Uterus (tissue), 2 donors: ENCODE measurements at regions not wholly inside any gene's neighbourhood (a gene's known extent, or its start where the extent isn't known, plus 50 kb on each side); places are given as distances from the start of the nearest gene placed in this dataset.

Experiments used
- POLR2A ChIP-seq, 2 donors: fragments of 450-650 bp; IDR thresholded peaks; one replicate each; pipeline ENCODE4 v1.6.1; 2016; ENCODE audit warnings: antibody characterized with exemption in 2 of 2, mild to moderate bottlenecking in 1 of 2, moderate library complexity in 1 of 2
- TF ChIP-seq, protein P1 (sequence below), 4 experiments: fragments of 200-600 bp in 2 of 4; fragments of 450-650 bp in 2 of 4; sonication (generic) in 2 of 4; IDR thresholded peaks; one replicate each; pipeline ENCODE4 v1.5.1; 2016 to 2019; ENCODE audit warnings: antibody characterized with exemption in 4 of 4, mild to moderate bottlenecking in 2 of 4, moderate library complexity in 1 of 4

DNA sequence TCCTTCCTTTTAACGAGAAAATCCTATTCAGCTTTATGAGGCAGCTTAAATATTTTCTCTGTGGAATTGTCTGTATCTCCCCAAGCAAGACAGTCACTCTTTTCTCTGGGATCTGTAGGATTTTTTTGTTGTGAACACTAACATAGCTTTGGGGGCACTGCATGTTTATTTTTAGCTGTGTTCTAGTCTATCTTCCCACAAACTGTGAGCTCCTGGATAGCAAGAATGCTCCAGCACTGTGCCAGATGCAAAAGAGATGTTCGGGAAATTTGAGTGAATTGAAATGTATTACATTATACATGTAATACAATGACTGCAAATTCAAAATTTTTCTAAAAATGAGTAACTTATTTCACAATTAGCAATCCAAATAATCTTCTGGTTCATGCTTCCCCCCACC lies 282.2 kb downstream of the PLPP3 start:
- TF ChIP-seq POLR2A (IDR thresholded peaks at IDR 0.05): no peak
- TF ChIP-seq, protein P1, sequence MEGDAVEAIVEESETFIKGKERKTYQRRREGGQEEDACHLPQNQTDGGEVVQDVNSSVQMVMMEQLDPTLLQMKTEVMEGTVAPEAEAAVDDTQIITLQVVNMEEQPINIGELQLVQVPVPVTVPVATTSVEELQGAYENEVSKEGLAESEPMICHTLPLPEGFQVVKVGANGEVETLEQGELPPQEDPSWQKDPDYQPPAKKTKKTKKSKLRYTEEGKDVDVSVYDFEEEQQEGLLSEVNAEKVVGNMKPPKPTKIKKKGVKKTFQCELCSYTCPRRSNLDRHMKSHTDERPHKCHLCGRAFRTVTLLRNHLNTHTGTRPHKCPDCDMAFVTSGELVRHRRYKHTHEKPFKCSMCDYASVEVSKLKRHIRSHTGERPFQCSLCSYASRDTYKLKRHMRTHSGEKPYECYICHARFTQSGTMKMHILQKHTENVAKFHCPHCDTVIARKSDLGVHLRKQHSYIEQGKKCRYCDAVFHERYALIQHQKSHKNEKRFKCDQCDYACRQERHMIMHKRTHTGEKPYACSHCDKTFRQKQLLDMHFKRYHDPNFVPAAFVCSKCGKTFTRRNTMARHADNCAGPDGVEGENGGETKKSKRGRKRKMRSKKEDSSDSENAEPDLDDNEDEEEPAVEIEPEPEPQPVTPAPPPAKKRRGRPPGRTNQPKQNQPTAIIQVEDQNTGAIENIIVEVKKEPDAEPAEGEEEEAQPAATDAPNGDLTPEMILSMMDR (IDR thresholded peaks at IDR 0.05): no peak
